Endothelial cell of umbilical vein (primary cell): ENCODE measurements at regions not wholly inside any gene's neighbourhood (a gene's known extent, or its start where the extent isn't known, plus 50 kb on each side); places are given as distances from the start of the nearest gene placed in this dataset.

ENCODE experiments used
- BruUV-seq: library from RNA; stranded (reverse); fragments of 400-500 nt; replicated peaks from 2 replicates; lab custom pipeline; 2021; lab: Mats Ljungman, UMichigan
- CTCF ChIA-PET: fragments of 300-600, 350-600 bp; sonication (Branson Sonifier 250); formaldehyde crosslinking; loops from one replicate; lab custom pipeline; 2021; ENCODE audit warnings: antibody characterized with exemption, inconsistent platforms; lab: Charles Lee
- POLR2A ChIA-PET: fragments of 300-600, 350-600 bp; sonication (Branson Sonifier 250); formaldehyde crosslinking; loops from one replicate; lab custom pipeline; 2021; ENCODE audit warnings: antibody characterized with exemption, inconsistent platforms; lab: Charles Lee
- DNase-seq: peaks from one replicate; pipeline ENCODE4 v3.0.0-alpha.2; 2011; ENCODE audit warnings: low read depth, low spot score
- FAIRE-seq: peaks from 2 replicates; lab custom pipeline; 2011; peaks lifted over from hg19 to GRCh38; lab: Jason Lieb, UNC
- H2AFZ ChIP-seq: 2 replicates; pipeline ENCODE4 v1.6.0; 2012; ENCODE audit warnings: low read depth, low read length, control low read depth, inconsistent platforms
- H3K27ac ChIP-seq: 2 replicates; pipeline ENCODE4 v1.5.1; 2011; ENCODE audit warnings: low read depth, mild to moderate bottlenecking, control low read depth, low read length, moderate library complexity; ENCODE audit not compliant: insufficient read depth
- H3K27me3 ChIP-seq, 2 experiments: 2 replicates each; pipeline versions ENCODE4 v1.6.0 to v1.6.1; 2011; ENCODE audit warnings: low read length in 2 of 2, mixed read lengths in 1 of 2; ENCODE audit not compliant: control insufficient read depth in 2 of 2, insufficient read depth in 2 of 2
- H3K36me3 ChIP-seq, 2 experiments: 2 replicates in 1 of 2; 3 replicates in 1 of 2; pipeline ENCODE4 v1.5.1; 2011; ENCODE audit warnings: low read length in 2 of 2, mild to moderate bottlenecking in 1 of 2, moderate library complexity in 1 of 2; ENCODE audit not compliant: control insufficient read depth in 2 of 2, insufficient read depth in 2 of 2; ENCODE audit errors: extremely low read depth in 1 of 2
- H3K4me1 ChIP-seq: 3 replicates; pipeline ENCODE4 v1.5.1; 2011; ENCODE audit warnings: mild to moderate bottlenecking, low read length; ENCODE audit not compliant: control insufficient read depth, insufficient read depth; ENCODE audit errors: extremely low read depth
- H3K4me2 ChIP-seq: 2 replicates; pipeline ENCODE4 v1.6.1; 2011; ENCODE audit warnings: low read length, control low read depth, mixed read lengths; ENCODE audit not compliant: insufficient read depth
- H3K4me3 ChIP-seq, 3 experiments: fragments of 200-600 bp in 1 of 3; sonication (generic), shearing (Covaris generic) in 1 of 3; replicated peaks in 1 of 3; 2 replicates each; pipeline ENCODE4 v1.5.1; 2011 to 2016; ENCODE audit warnings: control low read depth in 3 of 3, low read length in 3 of 3, mild to moderate bottlenecking in 2 of 3, inconsistent platforms in 1 of 3, low read depth in 1 of 3, moderate library complexity in 1 of 3; ENCODE audit not compliant: insufficient read depth in 1 of 3
- H3K79me2 ChIP-seq: 2 replicates; pipeline ENCODE4 v1.6.0; 2012; ENCODE audit warnings: low read length, inconsistent platforms; ENCODE audit not compliant: control insufficient read depth, insufficient read depth
- H3K9ac ChIP-seq: replicated peaks from 2 replicates; pipeline ENCODE3; 2011; ENCODE audit warnings: low read length, control low read depth; ENCODE audit not compliant: insufficient read depth; ENCODE audit errors: extremely low read depth
- H3K9me1 ChIP-seq: replicated peaks from 3 replicates; pipeline ENCODE4 v1.6.0; 2011; ENCODE audit warnings: mild to moderate bottlenecking, low read length; ENCODE audit not compliant: control insufficient read depth, insufficient read depth; ENCODE audit errors: extremely low read depth
- H3K9me3 ChIP-seq: replicated peaks from 2 replicates; pipeline ENCODE4 v1.5.1; 2012; ENCODE audit warnings: low read length, inconsistent platforms; ENCODE audit not compliant: control insufficient read depth, insufficient read depth
- H4K20me1 ChIP-seq: replicated peaks from 2 replicates; pipeline ENCODE3; 2011; ENCODE audit warnings: mild to moderate bottlenecking, low read length; ENCODE audit not compliant: control insufficient read depth, insufficient read depth; ENCODE audit errors: extremely low read depth
- CTCF ChIP-seq, 2 donors: IDR thresholded peaks; 1 replicate in 1 of 2; 2 replicates in 1 of 2; pipeline ENCODE4 v1.5.1; 2011; ENCODE audit warnings: low read length in 2 of 2, mild to moderate bottlenecking in 2 of 2, moderate library complexity in 2 of 2, control low read depth in 1 of 2, inconsistent platforms in 1 of 2, low read depth in 1 of 2; ENCODE audit not compliant: insufficient read depth in 1 of 2; ENCODE audit errors: extremely low read depth in 1 of 2
- EZH2 ChIP-seq: IDR thresholded peaks from 2 replicates; pipeline ENCODE4 v1.6.1; 2012; ENCODE audit warnings: borderline replicate concordance, low read depth, mild to moderate bottlenecking, moderate library complexity, low read length, inconsistent platforms; ENCODE audit not compliant: severe bottlenecking
- FOS ChIP-seq: IDR thresholded peaks from 2 replicates; pipeline ENCODE4 v1.6.1; 2011; ENCODE audit warnings: mild to moderate bottlenecking, low read length, moderate library complexity, borderline replicate concordance; ENCODE audit not compliant: insufficient read depth
- GATA2 ChIP-seq: IDR thresholded peaks from 2 replicates; pipeline ENCODE4 v1.7.0; 2011; ENCODE audit warnings: low read depth, mild to moderate bottlenecking, moderate library complexity, mixed read lengths, low read length; ENCODE audit not compliant: insufficient read length, insufficient read depth
- JUN ChIP-seq: IDR thresholded peaks from 2 replicates; pipeline ENCODE4 v1.6.1; 2011; ENCODE audit warnings: borderline replicate concordance, low read depth; ENCODE audit not compliant: insufficient read length, insufficient read depth
- MAX ChIP-seq: IDR thresholded peaks from 2 replicates; pipeline ENCODE4 v1.6.1; 2011; ENCODE audit not compliant: insufficient read depth, insufficient read length
- MYC ChIP-seq: IDR thresholded peaks from one replicate; pipeline ENCODE4 v1.6.1; 2011; ENCODE audit warnings: mild to moderate bottlenecking, low read depth, low read length
- POLR2A ChIP-seq: IDR thresholded peaks from 2 replicates; pipeline ENCODE4 v1.6.1; 2012; ENCODE audit warnings: low read depth, mild to moderate bottlenecking, control low read depth, low read length
- POLR2AphosphoS5 ChIP-seq: IDR thresholded peaks from 2 replicates; pipeline ENCODE4 v1.6.1; 2012; ENCODE audit warnings: low read depth, mild to moderate bottlenecking, control low read depth, low read length, moderate library complexity; ENCODE audit not compliant: insufficient read depth
- dilution Hi-C: fragments of 300-500 bp; cut with MboI; formaldehyde crosslinking; loops from one replicate; pipeline ENCODE4 v1.15.0; 2019; ENCODE audit warnings: low sequenced_read_pairs; ENCODE audit not compliant: extremely low pct_ligation_motif_present
- intact Hi-C: fragments of 100-400 bp; cut with micrococcal nuclease; formaldehyde crosslinking; loops from one replicate; pipeline ENCODE4 v1.10.0; 2022

GRCh38 chr10:43972976-43973647 lies 324.4 kb upstream of the ZNF32 start:
- Histone ChIP-seq H3K9me1 (no peaks in the 10 kb centered on the region), H3K27ac (no peak overlapping the region), H3K27me3 (no peaks in the 10 kb centered on the region), H3K4me2 (no peak overlapping the region), H4K20me1 (no peaks in the 10 kb centered on the region), H3K79me2 (no peaks in the 10 kb centered on the region), H3K9me3 (no peaks in the 10 kb centered on the region), H3K4me3 (no peak overlapping the region), H3K4me1 (no peaks in the 10 kb centered on the region), H3K9ac (no peak overlapping the region), H3K36me3 (no peaks in the 10 kb centered on the region), H2AFZ (no peak overlapping the region)
- ChIA-PET CTCF (no interaction called here), POLR2A (no interaction called here)
- dilution Hi-C loops (no loop called here), intact Hi-C loops (no loop called here)
- DNase-seq = no peak
- no TSS peak for BruUV-seq
- TF ChIP-seq MYC (no peak), MAX (no peak), GATA2 (no peak), CTCF (IDR thresholded peaks at IDR 0.05; ENCODE audit: extremely low read depth in 1 of 2, insufficient read depth in 1 of 2, low read depth in 1 of 2, low read length in 2 of 2) (no peak), FOS (no peak), POLR2AphosphoS5 (no peak), JUN (no peak), EZH2 (no peak), POLR2A (no peak)
- no peak for FAIRE-seq
